Common myeloid progenitor, CD34-positive (primary cell): ENCODE measurements at regions not wholly inside any gene's neighbourhood (a gene's known extent, or its start where the extent isn't known, plus 50 kb on each side); places are given as distances from the start of the nearest gene placed in this dataset.
"Not testable (repeated sequence)": the region's sequence is repeated elsewhere in the genome, so short reads cannot be mapped to it uniquely, and the experiment has no call there.

ENCODE experiments used
- CTCF ChIA-PET: fragments of 350-600 bp; sonication (Branson Sonifier 250); formaldehyde crosslinking; loops from one replicate; lab custom pipeline; 2021; ENCODE audit warnings: antibody characterized with exemption; lab: Charles Lee
- POLR2A ChIA-PET: fragments of 350-600 bp; sonication (Branson Sonifier 250); formaldehyde crosslinking; loops from one replicate; lab custom pipeline; 2021; ENCODE audit warnings: antibody characterized with exemption; lab: Charles Lee
- DNase-seq, 3 donors: peaks; one replicate each; pipeline versions ENCODE4 v3.0.0 to v3.0.0-alpha.2; 2013
- H3K27ac ChIP-seq, 2 experiments: 1 replicate in 1 of 2; 2 replicates in 1 of 2; pipeline ENCODE4 v1.7.0; 2013; ENCODE audit warnings: inconsistent platforms in 2 of 2, low read length in 2 of 2, mild to moderate bottlenecking in 2 of 2, low read depth in 1 of 2, moderate library complexity in 1 of 2; ENCODE audit not compliant: severe bottlenecking in 2 of 2, insufficient read depth in 1 of 2, poor library complexity in 1 of 2
- H3K27me3 ChIP-seq, 5 experiments: replicated peaks in 2 of 5; 1 replicate in 3 of 5; 2 replicates in 2 of 5; pipeline versions ENCODE4 v1.6.1 to v1.7.0; 2013; ENCODE audit warnings: low read length in 4 of 5, mild to moderate bottlenecking in 2 of 5, moderate library complexity in 2 of 5, inconsistent platforms in 1 of 5; ENCODE audit not compliant: insufficient read depth in 5 of 5, control insufficient read depth in 4 of 5
- H3K36me3 ChIP-seq, 4 experiments: 1 replicate in 2 of 4; 2 replicates in 2 of 4; pipeline versions ENCODE4 v1.6.1 to v1.7.0; 2013; ENCODE audit warnings: low read length in 3 of 4, control low read depth in 1 of 4, mild to moderate bottlenecking in 1 of 4; ENCODE audit not compliant: control insufficient read depth in 4 of 4, insufficient read depth in 4 of 4
- H3K4me1 ChIP-seq, 4 experiments: 1 replicate in 3 of 4; 2 replicates in 1 of 4; pipeline versions ENCODE4 v1.6.1 to v1.7.1; 2013; ENCODE audit warnings: low read length in 3 of 4, mild to moderate bottlenecking in 3 of 4, control low read depth in 1 of 4, inconsistent platforms in 1 of 4, moderate library complexity in 1 of 4; ENCODE audit not compliant: control insufficient read depth in 4 of 4, insufficient read depth in 4 of 4; ENCODE audit errors: control extremely low read depth in 1 of 4
- H3K4me3 ChIP-seq, 7 experiments: 1 replicate in 4 of 7; 2 replicates in 3 of 7; pipeline versions ENCODE4 v1.5.1 to v1.7.0; 2013; ENCODE audit warnings: mild to moderate bottlenecking in 7 of 7, low read length in 6 of 7, moderate library complexity in 6 of 7, inconsistent platforms in 2 of 7, low read depth in 2 of 7, control low read depth in 1 of 7; ENCODE audit not compliant: insufficient read depth in 4 of 7, control insufficient read depth in 1 of 7; ENCODE audit errors: extremely low read depth in 1 of 7
- H3K9me3 ChIP-seq, 5 experiments: 1 replicate in 4 of 5; 2 replicates in 1 of 5; pipeline versions ENCODE4 v1.6.1 to v1.7.1; 2013; ENCODE audit warnings: low read length in 4 of 5, mild to moderate bottlenecking in 2 of 5, inconsistent platforms in 1 of 5, low read depth in 1 of 5, moderate library complexity in 1 of 5; ENCODE audit not compliant: control insufficient read depth in 4 of 5, insufficient read depth in 2 of 5; ENCODE audit errors: control extremely low read depth in 1 of 5
- WGBS: methylation state at CpG from one replicate; pipeline ENCODE4 v1.1.5; 2013; ENCODE audit not compliant: insufficient coverage; 5-methylcytosine and 5-hydroxymethylcytosine counted together

- no peak overlapping the region for H3K4me3 ChIP-seq
- ChIA-PET CTCF (no interaction called here), POLR2A (no interaction called here)
- no CpG with 5 or more reads among the region's 2 CpGs for WGBS
- H3K36me3 ChIP-seq, result no peaks in the 10 kb centered on the region
- no peak for DNase-seq
- no peaks in the 10 kb centered on the region for H3K4me1 ChIP-seq
- no peaks in the 10 kb centered on the region for H3K9me3 ChIP-seq
- no peak overlapping the region for H3K27ac ChIP-seq
- no peaks in the 10 kb centered on the region for H3K27me3 ChIP-seq
These were observed 137.3 kb upstream of the ST6GALNAC5 start for GRCh38 chr1:76730027-76730426.

- H3K4me1 ChIP-seq, POLR2A ChIA-PET, H3K9me3 ChIP-seq, H3K27me3 ChIP-seq, H3K27ac ChIP-seq, CTCF ChIA-PET, H3K36me3 ChIP-seq, DNase-seq, H3K4me3 ChIP-seq: not testable (repeated sequence)
- WGBS, result no CpG with 5 or more reads among the region's 1 CpG
These were observed 128.9 kb upstream of the ST6GALNAC5 start for GRCh38 chr1:76738355-76738754.

DNA sequence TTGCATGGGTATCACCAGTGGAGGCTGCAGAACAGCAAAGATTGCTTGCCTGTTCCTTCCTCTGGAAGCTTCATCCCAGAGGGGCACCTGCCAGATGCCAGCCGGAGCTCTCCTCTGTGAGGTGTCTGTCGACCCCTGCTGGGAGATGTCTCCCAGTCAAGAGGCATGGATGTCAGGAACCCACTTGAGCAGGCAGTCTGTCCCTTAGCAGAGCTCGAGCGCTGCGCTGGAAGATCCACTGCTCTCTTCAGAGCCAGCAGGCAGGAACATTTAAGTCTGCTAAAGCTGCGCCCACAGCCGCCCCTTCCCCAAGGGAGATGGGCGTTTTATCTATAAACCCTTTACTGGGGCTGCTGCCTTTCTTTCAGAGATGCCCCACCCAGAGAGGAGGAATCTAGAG is 126.3 kb upstream of the ST6GALNAC5 start:
- H3K36me3 ChIP-seq, POLR2A ChIA-PET, H3K27me3 ChIP-seq, DNase-seq, CTCF ChIA-PET, H3K4me1 ChIP-seq, H3K4me3 ChIP-seq, H3K27ac ChIP-seq: not testable (repeated sequence)
- 99% methylated on average over 8 of the region's 8 CpGs for WGBS
- H3K9me3 ChIP-seq, result peaks cover 0 to 13% (median 3%) of the 10 kb centered on the region in 5 experiments

GRCh38 chr1:76744989-76745388 is 122.3 kb upstream of the ST6GALNAC5 start:
- no peaks in the 10 kb centered on the region for H3K27me3 ChIP-seq
- no peak overlapping the region for H3K27ac ChIP-seq
- ChIA-PET CTCF (no interaction called here), POLR2A (no interaction called here)
- WGBS, result no CpG with 5 or more reads among the region's 1 CpG
- no peak overlapping the region for H3K4me3 ChIP-seq
- peaks cover 0 to 18% (median 5%) of the 10 kb centered on the region in 5 experiments for H3K9me3 ChIP-seq
- no peak for DNase-seq
- no peaks in the 10 kb centered on the region for H3K36me3 ChIP-seq
- no peaks in the 10 kb centered on the region for H3K4me1 ChIP-seq

DNA sequence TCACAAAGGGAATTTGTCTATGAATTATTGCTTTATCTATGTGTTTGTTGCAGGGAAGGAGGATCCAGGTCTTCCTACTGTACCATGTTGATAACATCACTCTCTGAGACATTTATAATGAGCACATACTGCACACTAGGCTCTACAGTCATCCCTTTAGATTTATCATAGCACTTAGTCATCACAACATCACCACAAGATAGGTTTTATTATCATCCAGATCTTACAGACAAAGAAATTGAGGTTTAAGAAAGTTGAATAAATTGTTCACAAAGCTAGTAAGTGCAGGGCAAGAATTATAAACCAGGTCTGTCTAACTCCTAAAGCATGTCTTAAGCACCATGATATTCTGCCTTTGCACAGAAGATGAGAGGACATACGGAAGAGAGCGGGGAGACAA is 121.1 kb upstream of the ST6GALNAC5 start:
- no peak overlapping the region for H3K4me3 ChIP-seq
- WGBS, result 75% methylated on average over 2 of the region's 2 CpGs
- no peaks in the 10 kb centered on the region for H3K27me3 ChIP-seq
- CTCF ChIA-PET, result no interaction called here
- no peak overlapping the region for H3K27ac ChIP-seq
- H3K4me1 ChIP-seq, result no peaks in the 10 kb centered on the region
- no peaks in the 10 kb centered on the region for H3K36me3 ChIP-seq
- H3K9me3 ChIP-seq, result peaks cover 1 to 18% (median 5%) of the 10 kb centered on the region in 5 experiments
- POLR2A ChIA-PET, result no interaction called here
- DNase-seq, result no peak

- no peak for DNase-seq
- no peak overlapping the region for H3K27ac ChIP-seq
- ChIA-PET CTCF (no interaction called here), POLR2A (no interaction called here)
- no peaks in the 10 kb centered on the region for H3K36me3 ChIP-seq
- no peak overlapping the region for H3K4me3 ChIP-seq
- H3K4me1 ChIP-seq, result no peaks in the 10 kb centered on the region
- peaks cover 0 to 1% (median 0%) of the 10 kb centered on the region in 5 experiments for H3K9me3 ChIP-seq
- WGBS, result no CpG with 5 or more reads among the region's 1 CpG
- H3K27me3 ChIP-seq, result peaks cover 0 to 2% (median 0%) of the 10 kb centered on the region in 5 experiments
These were observed 112.5 kb upstream of the ST6GALNAC5 start for GRCh38 chr1:76754730-76755129.

DNA sequence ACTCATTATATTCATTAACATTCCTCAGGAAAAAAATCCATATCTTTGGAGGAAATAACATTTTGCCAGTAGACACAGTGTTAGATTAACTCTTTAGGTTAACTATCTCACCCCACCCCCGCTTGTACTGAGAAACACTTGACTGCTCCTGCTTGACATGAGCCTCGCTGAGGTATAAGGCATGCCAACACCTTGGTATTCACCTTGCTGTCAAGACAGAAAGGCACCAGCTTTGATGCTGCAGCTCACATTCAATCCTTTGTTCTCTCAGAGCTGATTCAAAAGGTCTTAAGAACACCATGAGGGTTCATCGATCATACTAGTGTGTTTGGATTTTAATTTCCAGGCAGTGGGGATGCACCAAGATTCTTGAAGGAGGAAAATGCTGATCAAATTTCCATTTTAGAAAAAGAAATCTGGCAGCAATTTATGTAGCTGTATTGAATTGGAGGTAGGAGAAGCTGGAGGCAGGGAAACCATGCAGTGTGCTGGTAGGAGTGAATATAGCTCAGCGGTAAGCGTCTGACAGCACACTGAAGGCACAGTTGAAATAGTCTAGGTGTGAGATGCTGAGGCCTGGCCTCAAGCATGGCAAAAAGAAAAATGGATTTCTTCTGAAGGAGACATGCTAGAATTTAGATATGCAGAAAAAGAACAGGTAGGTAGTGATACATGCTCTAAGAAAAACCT is 108.0 kb upstream of the ST6GALNAC5 start:
- Histone ChIP-seq H3K9me3 (peaks cover 0 to 3% (median 0%) of the 10 kb centered on the region in 5 experiments), H3K4me3 (no peak overlapping the region), H3K27me3 (peaks cover 0 to 2% (median 0%) of the 10 kb centered on the region in 5 experiments), H3K27ac (no peak overlapping the region), H3K36me3 (no peaks in the 10 kb centered on the region), H3K4me1 (no peaks in the 10 kb centered on the region)
- 74% methylated on average over 5 of the region's 5 CpGs for WGBS
- ChIA-PET POLR2A (no interaction called here), CTCF (no interaction called here)
- DNase-seq, result no peak
